ENCODE measurements at regions not wholly inside any gene's neighbourhood (a gene's known extent, or its start where the extent isn't known, plus 50 kb on each side); places are given as distances from the start of the nearest gene placed in this dataset.

DNA sequence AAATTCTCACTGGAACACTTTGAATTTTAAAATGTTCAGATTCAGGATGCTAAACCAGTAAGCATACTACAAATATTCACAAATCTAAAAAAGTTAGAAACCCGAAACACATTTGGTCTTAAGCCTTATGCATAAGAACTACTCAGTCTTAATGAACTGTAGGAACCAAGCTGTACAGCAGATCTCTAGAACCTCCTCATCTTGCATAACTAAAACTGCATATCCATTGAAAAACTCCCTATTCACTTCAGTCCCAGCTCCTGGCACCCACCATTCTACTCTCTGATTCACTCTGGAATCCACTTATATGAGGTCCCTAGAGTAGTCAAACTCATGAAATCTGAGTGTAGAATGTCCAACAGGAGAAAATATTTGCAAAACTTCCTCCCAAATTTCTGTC is 65.6 kb upstream of the CEACAM8 start:
- Histone ChIP-seq H2BK120ac (replicated peaks; ENCODE audit: low read depth, low read length) (no peak overlapping the region), H3K14ac (ENCODE audit: insufficient read length) (no peak overlapping the region), H2BK5ac (ENCODE audit: low read depth, low read length) (no peak overlapping the region), H3K23ac (ENCODE audit: insufficient read length) (no peak overlapping the region), H2BK20ac (ENCODE audit: low read length) (no peak overlapping the region), H3K18ac (ENCODE audit: extremely low read depth, low read length) (no peak overlapping the region), H4K20me1 (replicated peaks in 1 of 2; ENCODE audit: control insufficient read depth in 1 of 2, insufficient read depth in 2 of 2, low read length in 2 of 2) (no peaks in the 10 kb centered on the region), H3K56ac (replicated peaks; ENCODE audit: insufficient read length, low read depth, low read length) (no peak overlapping the region), H2AFZ (ENCODE audit: low read length) (no peak overlapping the region), H3K36me3 (ENCODE audit: control insufficient read depth in 2 of 4, insufficient read depth in 4 of 4, low read length in 3 of 4) (no peaks in the 10 kb centered on the region; a peak in 1 of 8 replicates), H3K4ac (replicated peaks; ENCODE audit: insufficient read length, low read depth, low read length) (no peak overlapping the region), H3K27ac (ENCODE audit: low read depth, low read length) (no peak overlapping the region), H4K8ac (ENCODE audit: extremely low read depth, insufficient read depth, low read length) (no peak overlapping the region), H3K9ac (replicated peaks in 1 of 4; ENCODE audit: extremely low read depth in 1 of 4, low read depth in 3 of 4, low read length in 3 of 4) (no peak overlapping the region), H2AK5ac (ENCODE audit: low read depth, low read length) (no peak overlapping the region), H3K9me3 (ENCODE audit: insufficient read depth in 2 of 2, low read depth in 1 of 2, low read length in 1 of 2) (peaks cover 65 to 76% of the 10 kb centered on the region in 2 experiments), H3K27me3 (replicated peaks in 1 of 4; ENCODE audit: control insufficient read depth in 3 of 4, extremely low read depth in 1 of 4, insufficient read depth in 3 of 4, low read length in 3 of 4) (no peaks in the 10 kb centered on the region), H4K91ac (replicated peaks; ENCODE audit: insufficient read length, low read length) (no peak overlapping the region), H2BK15ac (ENCODE audit: low read length) (no peak overlapping the region), H3K79me2 (ENCODE audit: control insufficient read depth in 1 of 2, insufficient read depth in 2 of 2, low read length in 2 of 2) (no peaks in the 10 kb centered on the region), H3K4me3 (ENCODE audit: extremely low read depth in 1 of 4, insufficient read depth in 2 of 4, low read depth in 3 of 4, low read length in 4 of 4) (no peak overlapping the region), H3K23me2 (ENCODE audit: low read depth, low read length) (no peaks in the 10 kb centered on the region), H3K4me1 (replicated peaks in 1 of 4; ENCODE audit: control insufficient read depth in 3 of 4, insufficient read depth in 4 of 4, low read length in 3 of 4) (no peaks in the 10 kb centered on the region), H4K5ac (ENCODE audit: insufficient read length, low read depth, low read length) (no peak overlapping the region), H2BK12ac (ENCODE audit: low read depth, low read length) (no peak overlapping the region), H3K79me1 (ENCODE audit: low read depth, low read length) (no peaks in the 10 kb centered on the region), H3K4me2 (ENCODE audit: insufficient read depth in 1 of 2, low read depth in 2 of 2, low read length in 2 of 2) (no peak overlapping the region)
- DNase-seq (ENCODE audit: low read depth in 1 of 2, low spot score in 2 of 2) (no peak), FAIRE-seq (no peak)
- CTCF ChIA-PET (ENCODE audit: partially characterized antibody) = no interaction called here
- TF ChIP-seq BACH1 (IDR thresholded peaks at IDR 0.05; ENCODE audit: low read length) = no peak
- TF ChIP-seq CEBPB (IDR thresholded peaks at IDR 0.05; ENCODE audit: low read depth, low read length) = no peak
- TF ChIP-seq FOSL1 (IDR thresholded peaks at IDR 0.05; ENCODE audit: insufficient read depth, low read depth, low read length) = no peak
- TF ChIP-seq SP1 (IDR thresholded peaks at IDR 0.05; ENCODE audit: low read depth, low read length) = no peak
- TF ChIP-seq HDAC2 (IDR thresholded peaks at IDR 0.05; ENCODE audit: borderline replicate concordance in 1 of 2, low read depth in 2 of 2, low read length in 2 of 2) = no peak
- no peak for TF ChIP-seq EP300 (IDR thresholded peaks at IDR 0.05; ENCODE audit: borderline replicate concordance in 1 of 2, low read depth in 2 of 2, low read length in 2 of 2)
- no peak for TF ChIP-seq TBP (IDR thresholded peaks at IDR 0.05; ENCODE audit: low read depth, low read length)
- TF ChIP-seq CHD2 (IDR thresholded peaks at IDR 0.05; ENCODE audit: low read length) = no peak
- TF ChIP-seq BRCA1 (IDR thresholded peaks at IDR 0.05; ENCODE audit: low read depth, low read length) = no peak
- no peak for TF ChIP-seq JUND (IDR thresholded peaks at IDR 0.05; ENCODE audit: low read length)
- no peak for TF ChIP-seq JUN (IDR thresholded peaks at IDR 0.05; ENCODE audit: low read depth, low read length)
- no peak for TF ChIP-seq RAD21 (IDR thresholded peaks at IDR 0.05 in 1 of 2, conservative IDR thresholded peaks at IDR 0.05 in 1 of 2; ENCODE audit: low read depth in 2 of 2, low read length in 2 of 2)
- TF ChIP-seq, protein P1, sequence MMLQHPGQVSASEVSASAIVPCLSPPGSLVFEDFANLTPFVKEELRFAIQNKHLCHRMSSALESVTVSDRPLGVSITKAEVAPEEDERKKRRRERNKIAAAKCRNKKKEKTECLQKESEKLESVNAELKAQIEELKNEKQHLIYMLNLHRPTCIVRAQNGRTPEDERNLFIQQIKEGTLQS (IDR thresholded peaks at IDR 0.05; ENCODE audit: insufficient read depth, low read depth, low read length) = no peak
- TF ChIP-seq RBBP5 (IDR thresholded peaks at IDR 0.05; ENCODE audit: borderline replicate concordance, low read depth, low read length) = no peak
- 69% methylated on average over 1 of the region's 1 CpG; no CpG with 5 or more reads in 1 of the 2 experiments for WGBS, 2 experiments (ENCODE audit: extremely low coverage in 1 of 2, insufficient coverage in 1 of 2, insufficient read length in 1 of 2, insufficient replicate concordance in 2 of 2, low coverage in 1 of 2, low lambda C conversion rate in 2 of 2, missing lambda C conversion rate in 1 of 2)
- POLR2A ChIA-PET (ENCODE audit: partially characterized antibody) = no interaction called here
